ENCODE measurements at regions not wholly inside any gene's neighbourhood (a gene's known extent, or its start where the extent isn't known, plus 50 kb on each side); places are given as distances from the start of the nearest gene placed in this dataset.

- no peak for TF ChIP-seq SIN3A (IDR thresholded peaks at IDR 0.05; ENCODE audit: borderline replicate concordance, insufficient read depth, low read depth, low read length)
- no peak for TF ChIP-seq POLR2AphosphoS5 (IDR thresholded peaks at IDR 0.05; ENCODE audit: low read depth, low read length)
- no peak for TF ChIP-seq TCF7L2 (IDR thresholded peaks at IDR 0.05; ENCODE audit: low read depth, low read length)
- TF ChIP-seq REST (IDR thresholded peaks at IDR 0.05; ENCODE audit: insufficient read depth in 1 of 2, low read depth in 2 of 2, low read length in 1 of 2) = no peak
- no peak for TF ChIP-seq CTCF (IDR thresholded peaks at IDR 0.05)
- DNase-seq (ENCODE audit: low read depth, low spot score) = no peak
- H3K27ac ChIP-seq (ENCODE audit: low read length) = no peak overlapping the region
- 0 out of 2 replicates have a peak, but pooled peaks cover 4% of the 10 kb centered on the region for H3K9me3 ChIP-seq (ENCODE audit: control insufficient read depth, insufficient read depth, low read depth, low read length)
- intact Hi-C loops (cut with micrococcal nuclease; ENCODE audit: unreplicated experiment) = no loop called here
- ATAC-seq = no peak
- ChIA-PET CTCF (no interaction called here), POLR2A (no interaction called here)
- no peak overlapping the region for H3K4me3 ChIP-seq (ENCODE audit: low read depth in 2 of 2, low read length in 2 of 2)
- in situ Hi-C loops (cut with HindIII; ENCODE audit: low pct_unique_long_range_greater_than_20kb, low sequenced_read_pairs) = no loop called here
- H3K36me3 ChIP-seq (ENCODE audit: control insufficient read depth, insufficient read depth, low read length) = no peaks in the 10 kb centered on the region
- BruUV-seq (replicated peaks) = no TSS peak
- no peaks in the 10 kb centered on the region for H3K27me3 ChIP-seq (ENCODE audit: control insufficient read depth, insufficient read depth, low read length)
- H3K4me1 ChIP-seq (ENCODE audit: control insufficient read depth, insufficient read depth, low read length) = no peaks in the 10 kb centered on the region
These were observed 254.6 kb downstream of the PYDC2 start for GRCh38 chr3:191715585-191715984.

GRCh38 chr3:191721390-191721861 is 260.5 kb downstream of the PYDC2 start:
- intact Hi-C loops (cut with micrococcal nuclease; ENCODE audit: unreplicated experiment) (no loop called here), in situ Hi-C loops (cut with HindIII; ENCODE audit: low pct_unique_long_range_greater_than_20kb, low sequenced_read_pairs) (no loop called here)
- ATAC-seq (no peak), DNase-seq (ENCODE audit: low read depth, low spot score) (no peak)
- H3K9me3 ChIP-seq (ENCODE audit: control insufficient read depth, insufficient read depth, low read depth, low read length) = no peaks in the 10 kb centered on the region
- TF ChIP-seq CTCF (IDR thresholded peaks at IDR 0.05) = no peak
- no peak for TF ChIP-seq POLR2AphosphoS5 (IDR thresholded peaks at IDR 0.05; ENCODE audit: low read depth, low read length)
- no peak for TF ChIP-seq TCF7L2 (IDR thresholded peaks at IDR 0.05; ENCODE audit: low read depth, low read length)
- no peak for TF ChIP-seq SIN3A (IDR thresholded peaks at IDR 0.05; ENCODE audit: borderline replicate concordance, insufficient read depth, low read depth, low read length)
- TF ChIP-seq REST (IDR thresholded peaks at IDR 0.05; ENCODE audit: insufficient read depth in 1 of 2, low read depth in 2 of 2, low read length in 1 of 2) = no peak
- no peak overlapping the region for H3K4me3 ChIP-seq (ENCODE audit: low read depth in 2 of 2, low read length in 2 of 2)
- no TSS peak for BruUV-seq (replicated peaks)
- ChIA-PET POLR2A (no interaction called here), CTCF (no interaction called here)
- H3K27me3 ChIP-seq (ENCODE audit: control insufficient read depth, insufficient read depth, low read length) = no peaks in the 10 kb centered on the region
- H3K36me3 ChIP-seq (ENCODE audit: control insufficient read depth, insufficient read depth, low read length) = no peaks in the 10 kb centered on the region
- H3K4me1 ChIP-seq (ENCODE audit: control insufficient read depth, insufficient read depth, low read length) = no peaks in the 10 kb centered on the region
- H3K27ac ChIP-seq (ENCODE audit: low read length) = no peak overlapping the region

Data from Panc1 (cell line).